ENCODE measurements at regions not wholly inside any gene's neighbourhood (a gene's known extent, or its start where the extent isn't known, plus 50 kb on each side); places are given as distances from the start of the nearest gene placed in this dataset.
"Not testable (repeated sequence)": the region's sequence is repeated elsewhere in the genome, so short reads cannot be mapped to it uniquely, and the experiment has no call there.

DNA sequence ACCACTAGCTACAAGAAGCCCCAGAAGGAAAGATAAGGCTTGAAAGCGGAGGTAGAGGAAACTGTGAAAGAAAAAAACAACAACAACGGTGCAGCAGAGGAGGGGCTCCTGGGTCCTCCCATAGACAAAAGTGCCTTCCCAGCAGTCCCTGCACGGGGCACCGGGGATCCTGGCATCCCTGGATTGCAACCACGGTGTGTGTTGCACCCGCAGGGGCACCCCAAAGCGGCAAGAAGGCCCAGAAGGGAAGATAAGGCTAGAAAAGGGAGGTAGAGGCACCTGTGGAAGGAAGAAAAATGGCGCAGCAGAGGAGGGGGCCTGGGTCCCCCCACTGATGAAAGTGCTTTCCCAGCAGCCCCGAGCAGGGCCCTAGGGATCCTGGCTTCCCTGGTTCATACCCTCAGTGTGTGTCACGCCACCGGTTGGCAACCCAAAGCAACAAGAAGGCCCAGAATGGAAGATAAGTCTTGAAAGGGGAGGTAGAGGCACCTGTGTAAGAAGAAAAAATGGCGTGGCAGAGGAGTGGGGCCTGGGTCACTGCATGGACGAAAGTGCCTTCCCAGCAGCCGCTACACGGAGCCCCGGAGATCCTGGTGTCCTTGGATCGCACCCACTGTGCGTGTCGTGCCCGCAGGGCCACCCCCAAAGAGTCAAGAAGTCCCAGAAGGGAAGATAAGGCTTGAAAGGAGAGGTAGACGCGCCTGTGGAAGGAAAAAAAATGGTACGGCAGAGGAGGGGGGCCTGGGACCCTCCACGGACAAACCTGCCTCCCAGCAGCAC is 281.0 kb downstream of the ALG10 start:
- Mint-ChIP-seq H3K4me1 (no peaks in the 10 kb centered on the region), H3K27ac (no peak overlapping the region), H3K9me3 (peaks cover 55 to 78% of the 10 kb centered on the region in 2 donors), H3K4me3 (no peak overlapping the region), H3K27me3 (no peaks in the 10 kb centered on the region), H3K36me3 (peaks cover 5 to 8% of the 10 kb centered on the region in 2 donors)
- ATAC-seq (replicated peaks) (no peak), DNase-seq (no peak)

DNA sequence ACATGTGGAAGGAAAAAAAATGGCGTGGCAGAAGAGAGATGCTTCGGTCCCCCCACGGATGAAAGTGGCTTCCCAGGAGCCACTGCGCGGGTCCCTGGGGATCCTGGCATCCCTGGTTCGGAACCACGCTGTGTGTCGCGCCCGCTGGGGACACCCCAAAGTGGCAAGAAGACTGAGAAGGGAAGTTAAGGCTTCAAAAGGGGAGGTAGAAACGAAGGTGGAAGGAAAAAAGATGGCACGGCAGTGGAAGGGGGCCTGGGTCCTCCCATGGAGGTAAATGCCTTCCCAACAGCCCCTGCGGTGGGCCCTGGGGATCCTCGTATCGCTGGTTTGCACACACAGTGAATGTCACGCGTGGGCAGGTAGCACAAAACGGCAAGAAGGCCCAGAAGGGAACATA is 281.7 kb downstream of the ALG10 start:
- Mint-ChIP-seq H3K36me3 (peaks cover 5 to 8% of the 10 kb centered on the region in 2 donors), H3K27me3 (no peaks in the 10 kb centered on the region), H3K27ac (no peak overlapping the region), H3K4me3 (no peak overlapping the region), H3K4me1 (no peaks in the 10 kb centered on the region), H3K9me3 (peaks cover 54 to 73% of the 10 kb centered on the region in 2 donors)
- no peak for ATAC-seq (replicated peaks)
- DNase-seq = no peak

DNA sequence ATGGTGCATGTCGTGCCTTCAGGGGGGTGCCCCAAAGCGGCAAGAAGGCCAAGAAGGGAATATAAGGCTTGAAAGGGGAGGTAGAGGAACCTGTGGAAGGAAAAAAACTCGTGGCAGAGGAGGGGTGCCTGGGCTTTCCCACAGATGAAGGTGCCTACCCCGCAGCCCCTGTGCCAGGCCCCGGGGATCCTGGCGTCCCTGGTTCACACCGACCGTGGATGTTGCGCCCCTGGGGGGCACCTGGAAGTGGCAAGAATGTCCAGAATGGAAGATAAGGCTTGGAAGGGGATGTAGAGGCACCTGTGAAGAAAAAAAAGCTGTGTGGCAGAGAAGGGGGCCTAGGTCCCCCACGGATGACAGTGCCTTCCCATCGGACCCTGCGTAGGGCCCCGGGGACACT is 282.2 kb downstream of the ALG10 start:
- DNase-seq = no peak
- no peaks in the 10 kb centered on the region for H3K27me3 Mint-ChIP-seq
- H3K9me3 Mint-ChIP-seq = peaks cover 52 to 72% of the 10 kb centered on the region in 2 donors
- no peaks in the 10 kb centered on the region for H3K4me1 Mint-ChIP-seq
- no peak overlapping the region for H3K4me3 Mint-ChIP-seq
- no peak for ATAC-seq (replicated peaks)
- H3K36me3 Mint-ChIP-seq = peaks cover 7 to 8% of the 10 kb centered on the region in 2 donors
- H3K27ac Mint-ChIP-seq = no peak overlapping the region

DNA sequence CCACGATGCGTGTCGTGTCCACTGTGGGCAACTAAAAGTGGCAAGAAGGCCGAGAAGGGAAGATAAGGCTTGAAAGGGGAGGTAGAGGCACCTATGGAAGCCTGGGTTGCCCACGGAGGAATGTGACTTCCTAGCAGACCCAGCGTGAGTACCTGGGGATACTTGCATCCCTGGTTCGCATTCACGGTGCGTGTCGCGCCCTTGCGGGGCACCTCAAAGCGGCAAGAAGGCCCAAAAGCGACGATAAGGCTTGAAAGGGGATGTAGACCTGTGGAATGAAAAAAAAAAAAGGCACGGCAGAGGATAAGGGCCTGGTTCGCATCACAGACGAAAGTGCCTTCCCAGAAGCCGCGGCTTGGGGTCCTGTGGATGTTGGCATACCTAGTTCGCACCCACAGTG is 282.9 kb downstream of the ALG10 start:
- DNase-seq = no peak
- Mint-ChIP-seq H3K4me1 (no peaks in the 10 kb centered on the region), H3K27ac (no peak overlapping the region), H3K36me3 (peaks cover 7 to 8% of the 10 kb centered on the region in 2 donors), H3K4me3 (no peak overlapping the region), H3K9me3 (peaks cover 48 to 73% of the 10 kb centered on the region in 2 donors), H3K27me3 (no peaks in the 10 kb centered on the region)
- no peak for ATAC-seq (replicated peaks)

DNA sequence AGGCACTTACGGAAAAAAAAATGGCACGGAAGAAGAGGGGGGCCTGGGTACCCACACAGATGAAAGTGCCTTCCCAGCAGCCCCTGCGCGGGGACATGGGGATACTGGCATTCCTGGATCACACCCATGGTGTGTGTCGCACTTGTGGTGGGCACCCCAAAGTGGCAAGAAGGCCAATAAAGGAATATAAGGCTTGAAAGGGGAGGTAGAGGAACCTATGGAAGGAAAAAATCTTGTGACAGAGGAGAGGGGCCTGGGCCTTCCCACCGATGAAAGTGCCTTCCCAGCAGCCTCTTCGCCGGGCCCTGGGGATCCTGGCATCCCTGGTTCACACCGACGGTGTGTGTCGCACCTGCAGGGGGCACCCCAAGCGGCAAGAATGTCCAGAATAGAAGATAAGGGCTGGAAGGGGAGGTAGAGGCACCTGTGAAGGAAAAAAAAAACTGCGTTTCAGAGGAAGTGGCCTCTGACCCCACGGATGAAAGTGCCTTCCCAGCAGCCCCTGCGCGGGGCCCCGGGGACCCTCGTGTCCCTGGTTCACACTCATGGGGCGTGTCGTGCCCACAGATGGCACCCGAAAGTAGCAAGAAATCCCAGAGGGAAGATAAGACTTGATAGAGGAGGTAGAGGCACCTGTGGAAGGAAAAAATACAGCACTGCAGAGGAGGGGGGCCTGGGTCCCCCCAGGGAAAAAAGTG is 284.0 kb downstream of the ALG10 start:
- Mint-ChIP-seq H3K4me3 (no peak overlapping the region), H3K36me3 (peaks cover 6 to 7% of the 10 kb centered on the region in 2 donors), H3K4me1 (no peaks in the 10 kb centered on the region), H3K9me3 (peaks cover 48 to 74% of the 10 kb centered on the region in 2 donors), H3K27me3 (no peaks in the 10 kb centered on the region), H3K27ac (no peak overlapping the region)
- ATAC-seq (replicated peaks) = no peak
- no peak for DNase-seq

DNA sequence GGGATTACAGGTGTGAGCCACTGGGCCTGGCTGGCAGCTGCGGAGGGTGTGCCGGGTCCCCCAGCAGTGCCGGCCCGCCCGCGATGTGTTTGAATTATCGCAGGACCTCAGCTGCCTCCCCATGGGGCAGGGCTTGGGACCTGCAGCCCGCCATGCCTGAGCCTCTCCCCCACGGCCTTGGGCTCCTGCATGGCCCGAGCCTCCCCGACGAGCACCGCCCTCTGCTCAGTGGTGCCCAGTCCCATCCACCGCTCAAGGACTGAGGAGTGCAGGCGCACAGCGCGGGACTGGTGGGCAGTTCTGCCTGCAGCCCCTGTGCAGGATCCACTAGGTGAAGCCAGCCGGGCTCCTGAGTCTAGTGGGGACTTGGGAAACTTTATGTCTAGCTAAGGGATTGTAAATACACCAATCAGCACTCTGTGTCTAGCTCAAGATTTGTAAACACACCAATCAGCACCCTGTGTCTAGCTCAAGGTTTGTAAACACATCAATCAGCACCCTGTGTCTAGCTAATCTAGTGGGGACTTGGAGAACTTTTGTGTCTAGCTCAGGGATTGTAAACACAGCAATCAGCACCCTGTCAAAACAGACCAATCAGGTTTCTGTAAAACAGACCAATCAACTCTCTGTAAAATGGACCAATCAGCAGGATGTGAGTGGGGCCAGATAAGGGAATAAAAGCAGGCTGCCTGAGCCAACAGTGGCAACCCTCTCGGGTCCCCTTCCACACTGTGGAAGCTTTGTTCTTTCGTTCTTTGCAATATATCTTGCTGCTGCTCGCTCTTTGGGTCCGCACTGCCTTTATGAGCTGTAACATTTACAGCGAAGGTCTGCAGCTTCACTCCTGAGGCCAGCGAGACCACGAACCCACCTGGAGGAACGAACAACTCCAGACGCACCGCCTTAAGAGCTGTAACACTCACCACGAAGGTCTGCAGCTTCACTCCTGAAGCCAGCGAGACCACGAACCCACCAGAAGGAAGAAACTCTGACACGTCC is 287.8 kb downstream of the ALG10 start:
- H3K27me3 Mint-ChIP-seq; DNase-seq; H3K36me3 Mint-ChIP-seq; H3K4me1 Mint-ChIP-seq; H3K27ac Mint-ChIP-seq; H3K4me3 Mint-ChIP-seq; ATAC-seq (replicated peaks): not testable (repeated sequence)
- H3K9me3 Mint-ChIP-seq = peaks cover 47 to 67% of the 10 kb centered on the region in 2 donors

DNA sequence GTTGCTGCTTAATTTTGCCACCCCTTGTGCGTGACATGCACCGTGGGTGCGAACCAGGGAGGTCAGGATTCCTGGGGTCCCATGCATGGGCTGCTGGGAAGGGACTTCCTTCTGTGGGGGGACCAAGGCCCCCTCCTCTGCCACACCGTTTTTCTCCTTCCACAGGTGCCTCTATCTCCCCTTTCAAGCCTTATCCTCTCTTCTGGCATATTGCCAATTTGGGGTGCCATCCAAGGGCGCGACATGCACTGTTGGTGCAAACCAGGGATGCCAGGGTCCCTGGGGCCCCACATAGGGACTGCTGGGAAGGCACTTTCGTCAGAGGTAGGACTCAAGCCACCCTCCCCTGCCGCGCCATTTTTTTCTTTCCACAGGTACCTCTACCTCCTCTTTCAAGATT is 289.0 kb downstream of the ALG10 start:
- Mint-ChIP-seq H3K27ac (no peak overlapping the region), H3K27me3 (no peaks in the 10 kb centered on the region), H3K4me3 (no peak overlapping the region), H3K9me3 (peaks cover 50 to 63% of the 10 kb centered on the region in 2 donors), H3K36me3 (peaks cover 0 to 14% of the 10 kb centered on the region in 2 donors), H3K4me1 (no peaks in the 10 kb centered on the region)
- ATAC-seq (replicated peaks) = no peak
- DNase-seq = no peak

DNA sequence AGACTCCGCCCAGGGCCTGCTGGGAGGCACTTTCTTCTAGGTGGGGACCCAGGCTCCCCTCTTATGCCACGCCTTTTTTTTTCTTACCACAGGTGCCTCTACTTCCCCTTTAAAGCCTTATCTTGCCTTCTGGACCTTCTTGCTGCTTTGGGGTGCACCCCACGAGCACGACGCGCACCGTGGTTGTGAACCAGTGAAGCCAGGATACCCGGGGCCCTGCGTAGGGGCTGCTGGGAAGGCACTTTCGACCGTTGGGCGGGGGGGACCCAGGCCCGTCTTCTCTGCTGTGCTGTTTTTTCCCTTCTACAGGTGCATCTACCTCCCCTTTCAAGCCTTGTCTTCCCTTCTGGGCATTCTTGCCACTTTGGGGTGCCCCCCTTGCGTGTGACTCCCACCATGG is 305.4 kb downstream of the ALG10 start:
- Mint-ChIP-seq H3K36me3 (peaks cover 7 to 15% of the 10 kb centered on the region in 2 donors), H3K27ac (no peak overlapping the region), H3K27me3 (peaks cover 0 to 5% of the 10 kb centered on the region in 2 donors), H3K9me3 (peaks cover 54 to 60% of the 10 kb centered on the region in 2 donors), H3K4me1 (no peaks in the 10 kb centered on the region), H3K4me3 (no peak overlapping the region)
- ATAC-seq (replicated peaks) = no peak
- no peak for DNase-seq

DNA sequence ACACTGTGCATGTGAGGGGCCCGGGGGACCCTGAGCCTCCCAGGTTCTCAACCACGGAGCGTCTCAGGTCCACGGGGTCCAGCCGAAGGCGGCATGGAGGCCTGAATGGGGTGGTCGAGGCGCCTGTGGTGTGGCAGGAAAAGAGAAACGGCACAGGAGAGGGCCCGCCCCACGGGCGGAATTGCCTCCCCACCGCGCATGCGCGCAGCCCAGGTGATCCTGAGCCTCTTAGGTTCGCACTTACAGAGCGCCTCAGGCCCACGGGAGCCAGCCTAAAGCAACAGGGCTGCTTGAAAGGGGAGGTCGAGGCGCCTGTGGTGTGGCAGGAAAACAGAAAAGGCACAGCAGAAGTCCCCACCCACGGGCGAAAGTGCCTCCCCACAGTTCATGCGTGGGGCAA is 311.0 kb downstream of the ALG10 start:
- Mint-ChIP-seq H3K27ac (no peak overlapping the region), H3K4me3 (no peak overlapping the region), H3K4me1 (no peaks in the 10 kb centered on the region), H3K27me3 (peaks cover 0 to 5% of the 10 kb centered on the region in 2 donors), H3K9me3 (peaks cover 27 to 44% of the 10 kb centered on the region in 2 donors), H3K36me3 (peaks cover 9 to 22% of the 10 kb centered on the region in 2 donors)
- no peak for ATAC-seq (replicated peaks)
- no peak for DNase-seq

DNA sequence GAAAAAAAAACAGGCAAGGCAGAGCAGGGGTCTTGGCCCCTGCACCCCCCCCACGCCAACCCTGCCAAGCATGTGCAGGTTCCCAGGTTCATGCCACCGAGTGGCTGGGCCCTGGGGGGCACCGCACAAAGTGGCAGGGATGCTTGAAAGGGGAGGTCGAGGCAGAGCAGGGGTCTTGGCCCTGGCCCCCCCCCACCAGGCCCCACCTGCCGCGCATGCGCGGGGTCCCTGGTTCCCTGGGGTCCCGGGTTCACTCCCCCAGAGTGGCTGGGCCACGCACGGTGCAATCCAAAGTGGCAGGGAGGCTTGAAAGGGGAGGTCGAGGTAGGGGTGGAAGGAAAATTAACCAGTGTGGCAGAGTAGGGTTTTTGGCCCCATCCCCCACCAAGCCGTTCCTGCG is 312.2 kb downstream of the ALG10 start:
- no peak for DNase-seq
- peaks cover 0 to 5% of the 10 kb centered on the region in 2 donors for H3K27me3 Mint-ChIP-seq

DNA sequence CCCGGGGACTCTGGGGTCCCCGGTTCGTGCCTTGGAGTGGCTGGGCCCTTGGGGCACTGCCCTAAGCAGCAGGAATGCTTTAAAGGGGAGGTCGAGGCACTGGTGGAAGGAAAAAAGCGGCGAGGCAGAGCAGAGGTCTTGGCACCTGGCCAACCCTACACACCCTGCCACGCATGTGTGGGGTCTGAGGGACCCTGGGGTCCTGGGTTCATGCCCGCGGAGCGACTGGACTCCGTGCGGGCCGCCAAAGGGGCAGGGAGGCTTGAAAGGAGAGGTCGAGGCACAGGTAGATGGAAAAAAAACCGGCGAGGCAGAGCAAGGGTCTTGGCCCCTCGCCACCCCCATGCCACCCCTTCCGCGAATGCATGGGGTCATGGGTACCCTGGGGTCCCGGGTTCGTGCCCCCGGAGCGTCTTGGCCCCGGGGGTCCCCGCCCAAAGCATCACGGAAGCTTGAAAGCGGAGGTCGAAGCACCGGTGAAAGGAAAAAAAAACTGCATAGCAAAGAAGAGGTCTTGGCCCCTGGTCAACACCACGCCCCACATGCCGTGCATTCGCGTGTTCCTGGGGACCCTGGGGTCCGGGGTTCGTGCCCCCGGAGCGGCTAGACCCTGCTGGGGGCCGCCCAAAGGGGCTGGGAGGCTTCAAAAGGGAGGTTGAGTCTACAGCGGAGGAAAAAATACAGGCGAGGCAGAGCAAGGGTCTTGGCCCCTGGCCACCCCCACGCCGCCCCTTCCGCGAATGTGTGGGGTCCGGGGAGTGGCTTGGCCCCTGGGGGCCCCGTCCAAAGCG is 312.9 kb downstream of the ALG10 start:
- ATAC-seq (replicated peaks) (no peak), DNase-seq (no peak)
- Mint-ChIP-seq H3K27me3 (peaks cover 0 to 5% of the 10 kb centered on the region in 2 donors), H3K27ac (no peak overlapping the region), H3K4me1 (no peaks in the 10 kb centered on the region), H3K36me3 (peaks cover 12 to 23% of the 10 kb centered on the region in 2 donors), H3K4me3 (no peak overlapping the region), H3K9me3 (peaks cover 17 to 38% of the 10 kb centered on the region in 2 donors)

More for the DNA sequence above, 312.2 kb downstream of the ALG10 start:
- peaks cover 20 to 42% of the 10 kb centered on the region in 2 donors for H3K9me3 Mint-ChIP-seq
- no peak for ATAC-seq (replicated peaks)
- peaks cover 12 to 23% of the 10 kb centered on the region in 2 donors for H3K36me3 Mint-ChIP-seq
- H3K4me1 Mint-ChIP-seq = no peaks in the 10 kb centered on the region
- H3K27ac Mint-ChIP-seq = no peak overlapping the region
- H3K4me3 Mint-ChIP-seq = no peak overlapping the region

DNA sequence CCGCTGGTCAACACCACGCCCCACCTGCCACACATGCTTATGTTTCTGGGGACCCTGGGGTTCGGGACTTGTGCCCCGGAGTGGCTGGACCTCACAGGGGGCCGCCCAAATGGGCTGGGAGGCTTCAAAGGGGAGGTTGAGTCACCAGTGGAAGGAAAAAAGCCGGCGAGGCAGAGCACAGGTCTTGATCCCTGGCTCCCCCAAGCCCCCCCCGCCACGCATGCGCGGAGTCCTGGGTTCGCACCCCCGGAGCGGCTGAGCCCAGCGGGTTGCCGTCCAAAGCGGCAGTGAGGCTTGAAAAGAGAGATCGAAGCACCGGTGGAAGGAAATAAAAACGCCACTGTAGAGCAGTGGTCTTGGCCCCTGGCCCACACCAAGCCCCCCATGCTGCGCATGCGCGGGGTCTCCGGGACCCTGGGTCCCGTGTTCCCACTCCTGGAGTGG is 313.5 kb downstream of the ALG10 start:
- Mint-ChIP-seq H3K4me3 (no peak overlapping the region), H3K27me3 (peaks cover 0 to 5% of the 10 kb centered on the region in 2 donors), H3K36me3 (peaks cover 12 to 23% of the 10 kb centered on the region in 2 donors), H3K27ac (no peak overlapping the region), H3K9me3 (peaks cover 18 to 43% of the 10 kb centered on the region in 2 donors), H3K4me1 (no peaks in the 10 kb centered on the region)
- ATAC-seq (replicated peaks) (no peak), DNase-seq (no peak)
